Smooth muscle cell (in vitro differentiated cells): ENCODE measurements at regions not wholly inside any gene's neighbourhood (a gene's known extent, or its start where the extent isn't known, plus 50 kb on each side); places are given as distances from the start of the nearest gene placed in this dataset. TPM values are rescaled to one million over a fixed set of nuclear protein-coding genes. Genes with fewer than 3 reads are reported as not detected.

Source experiments
- small RNA-seq: library from RNA; depleted of rRNA; stranded (forward); fragments of <200 nt; gene quantifications from one replicate; pipeline ENCODE3, GENCODE V24; 2014

Small RNA genes lying in the stretch of these regions (small RNA-seq; reads per million reads assigned to genes)
- gene RF00322 (not detected), gene RNU6-99P (not detected)
